Coronary artery (tissue), 2 donors: ENCODE measurements at regions not wholly inside any gene's neighbourhood (a gene's known extent, or its start where the extent isn't known, plus 50 kb on each side); places are given as distances from the start of the nearest gene placed in this dataset.

Experiments
- DNase-seq: peaks from one replicate; pipeline ENCODE4 v3.0.0-alpha.2; 2017; ENCODE audit warnings: low spot score
- H3K27ac ChIP-seq, 2 donors: fragments of 200-600 bp; sonication (generic); one replicate each; pipeline ENCODE4 v1.5.1; 2016 to 2019
- H3K4me3 ChIP-seq: fragments of 200-600 bp; sonication (generic); 2 replicates; pipeline ENCODE4 v1.5.1; 2016; ENCODE audit warnings: mild to moderate bottlenecking, moderate library complexity
- TF ChIP-seq, protein P1 (sequence below): fragments of 200-600 bp; sonication (generic); IDR thresholded peaks from one replicate; pipeline ENCODE4 v1.5.1; 2019; ENCODE audit warnings: antibody characterized with exemption

GRCh38 chr14:26209699-26210098 lies 388.1 kb downstream of the NOVA1 start:
- Histone ChIP-seq H3K27ac (no peak overlapping the region), H3K4me3 (no peak overlapping the region)
- TF ChIP-seq, protein P1, sequence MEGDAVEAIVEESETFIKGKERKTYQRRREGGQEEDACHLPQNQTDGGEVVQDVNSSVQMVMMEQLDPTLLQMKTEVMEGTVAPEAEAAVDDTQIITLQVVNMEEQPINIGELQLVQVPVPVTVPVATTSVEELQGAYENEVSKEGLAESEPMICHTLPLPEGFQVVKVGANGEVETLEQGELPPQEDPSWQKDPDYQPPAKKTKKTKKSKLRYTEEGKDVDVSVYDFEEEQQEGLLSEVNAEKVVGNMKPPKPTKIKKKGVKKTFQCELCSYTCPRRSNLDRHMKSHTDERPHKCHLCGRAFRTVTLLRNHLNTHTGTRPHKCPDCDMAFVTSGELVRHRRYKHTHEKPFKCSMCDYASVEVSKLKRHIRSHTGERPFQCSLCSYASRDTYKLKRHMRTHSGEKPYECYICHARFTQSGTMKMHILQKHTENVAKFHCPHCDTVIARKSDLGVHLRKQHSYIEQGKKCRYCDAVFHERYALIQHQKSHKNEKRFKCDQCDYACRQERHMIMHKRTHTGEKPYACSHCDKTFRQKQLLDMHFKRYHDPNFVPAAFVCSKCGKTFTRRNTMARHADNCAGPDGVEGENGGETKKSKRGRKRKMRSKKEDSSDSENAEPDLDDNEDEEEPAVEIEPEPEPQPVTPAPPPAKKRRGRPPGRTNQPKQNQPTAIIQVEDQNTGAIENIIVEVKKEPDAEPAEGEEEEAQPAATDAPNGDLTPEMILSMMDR, result no peak
- no peak for DNase-seq

DNA sequence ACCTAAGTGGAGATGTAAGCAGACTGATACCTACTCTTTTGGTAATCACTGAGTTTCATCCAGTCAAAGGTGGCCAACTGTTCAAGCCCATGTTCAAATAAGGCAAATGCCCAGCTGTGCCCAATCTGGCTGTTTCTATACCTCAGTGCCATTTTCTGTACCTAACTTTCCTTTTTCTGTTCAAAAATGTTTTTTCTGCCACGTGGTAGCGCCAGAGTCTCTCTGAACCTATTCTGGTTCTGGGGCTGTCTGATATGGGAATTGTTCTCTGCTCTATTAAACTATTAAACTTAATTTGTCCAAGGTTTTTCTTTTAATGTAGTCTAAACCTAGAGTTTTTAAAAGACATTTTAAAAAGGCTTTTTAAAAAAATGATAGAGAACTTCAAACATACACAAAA lies 391.2 kb downstream of the NOVA1 start:
- DNase-seq, result no peak
- TF ChIP-seq, protein P1, result no peak
- Histone ChIP-seq H3K27ac (no peak overlapping the region), H3K4me3 (no peak overlapping the region)

DNA sequence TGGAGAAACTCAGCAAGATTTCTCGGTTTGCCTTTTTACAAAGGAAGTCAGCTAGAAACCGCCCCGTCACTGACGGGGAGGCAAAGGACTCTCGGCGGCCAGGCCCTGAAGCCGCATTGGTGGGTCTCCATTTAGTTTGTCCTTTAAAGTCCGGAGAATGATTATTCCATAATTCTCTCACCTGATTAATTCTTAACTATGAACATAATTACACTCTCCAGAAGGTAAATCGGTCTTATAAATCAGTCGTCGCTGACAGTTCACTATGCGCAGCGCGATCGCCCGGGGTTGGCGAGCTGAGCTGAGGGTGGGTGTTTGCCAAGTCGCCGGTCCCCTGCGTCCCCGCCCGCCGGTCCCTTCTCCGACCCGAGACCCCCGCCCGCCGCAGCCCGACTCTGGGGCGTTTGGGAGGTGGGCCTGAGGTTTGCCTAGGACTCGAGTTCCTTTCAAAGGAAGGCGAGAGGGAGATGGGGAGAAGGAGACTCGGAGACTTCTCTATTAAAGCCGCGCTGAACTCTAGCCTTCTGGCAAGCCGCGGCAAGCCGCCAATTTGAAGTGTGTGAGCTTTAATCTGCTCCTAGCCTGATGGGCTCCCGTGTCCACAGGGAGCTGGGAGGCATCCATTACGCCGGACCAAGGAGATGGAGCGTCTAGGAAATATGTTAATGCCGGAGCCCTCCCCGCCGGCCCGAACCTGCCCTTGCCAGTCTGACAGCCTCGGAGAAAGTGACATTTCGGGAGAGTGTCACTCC lies 392.9 kb downstream of the NOVA1 start:
- no peak for DNase-seq
- TF ChIP-seq, protein P1, result no peak
- Histone ChIP-seq H3K27ac (no peak overlapping the region), H3K4me3 (peak overlapping the region; percentile 70)

GRCh38 chr14:26204366-26204727 lies 393.5 kb downstream of the NOVA1 start:
- H3K27ac ChIP-seq, result no peak overlapping the region
- TF ChIP-seq, protein P1, result no peak
- DNase-seq, result no peak
- peak overlapping the region; percentile 70 for H3K4me3 ChIP-seq

- Histone ChIP-seq H3K4me3 (no peak overlapping the region), H3K27ac (no peak overlapping the region)
- no peak for DNase-seq
- TF ChIP-seq, protein P1, result no peak
These were observed 397.1 kb downstream of the NOVA1 start for GRCh38 chr14:26200687-26201086.

DNA sequence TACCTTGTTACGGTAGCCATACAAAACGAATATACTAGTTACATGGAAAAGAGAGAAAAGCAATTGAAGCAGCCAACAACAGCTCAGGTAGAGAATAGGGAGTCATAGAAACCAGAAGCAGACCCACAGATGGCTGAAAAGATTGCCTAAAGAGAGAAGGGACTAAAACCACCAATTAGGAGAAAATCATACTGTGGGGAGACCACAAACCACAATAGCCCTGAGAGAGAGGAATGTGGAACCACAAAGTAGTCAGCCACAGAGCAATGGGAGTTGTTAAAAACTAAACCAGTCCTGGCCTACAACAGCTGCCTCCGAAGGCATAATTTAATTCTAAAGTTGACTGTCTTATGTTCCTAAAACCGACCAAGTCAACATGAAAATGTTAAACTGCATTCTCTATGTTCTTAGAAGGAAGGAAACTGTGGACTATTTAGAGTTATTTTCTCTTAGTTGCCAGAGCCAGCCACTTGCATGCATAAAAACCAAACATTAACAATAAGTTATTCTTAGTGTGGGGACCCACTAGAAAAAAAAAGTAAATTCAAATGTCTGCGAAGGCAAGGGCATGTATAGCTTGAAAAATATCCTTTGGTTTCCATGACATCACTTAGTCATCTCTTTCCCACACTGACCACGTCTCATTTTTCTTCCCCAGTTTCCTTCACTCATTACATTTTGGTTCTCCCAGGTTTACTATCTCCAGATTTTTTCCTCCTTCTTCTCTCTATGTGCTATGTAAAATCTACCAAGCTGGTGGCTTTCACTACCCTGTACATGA lies 398.1 kb downstream of the NOVA1 start:
- DNase-seq, result no peak
- Histone ChIP-seq H3K4me3 (no peak overlapping the region), H3K27ac (no peak overlapping the region)
- TF ChIP-seq, protein P1, result no peak

GRCh38 chr14:26199096-26199495 lies 398.7 kb downstream of the NOVA1 start:
- TF ChIP-seq, protein P1, result no peak
- H3K4me3 ChIP-seq, result no peak overlapping the region
- no peak overlapping the region for H3K27ac ChIP-seq
- DNase-seq, result no peak
